Upper lobe of left lung (tissue), 6 donors: ENCODE measurements at regions not wholly inside any gene's neighbourhood (a gene's known extent, or its start where the extent isn't known, plus 50 kb on each side); places are given as distances from the start of the nearest gene placed in this dataset.

Source experiments
- ATAC-seq, 2 donors: fragments of 200-7000 bp; cut with Tn5 transposase; one replicate each; pipeline ENCODE4 v1.9.1; 2022; ENCODE audit warnings: mild to moderate bottlenecking in 2 of 2, moderate library complexity in 2 of 2; ENCODE audit not compliant: low FRiP score in 2 of 2
- DNase-seq, 2 donors: peaks; one replicate each; pipeline ENCODE4 v3.0.0-alpha.2; 2019 to 2020
- H3K27ac ChIP-seq, 4 donors: fragments of 200-600 bp; sonication (generic); one replicate each; pipeline ENCODE4 v1.5.1; 2016 to 2019
- H3K27me3 ChIP-seq, 4 donors: fragments of 200-600 bp; sonication (generic); one replicate each; pipeline ENCODE4 v1.5.1; 2017 to 2019
- H3K36me3 ChIP-seq, 4 donors: fragments of 200-600 bp; sonication (generic); one replicate each; pipeline ENCODE4 v1.5.1; 2016 to 2019
- H3K4me1 ChIP-seq, 4 donors: fragments of 200-600 bp; sonication (generic); one replicate each; pipeline ENCODE4 v1.5.1; 2018 to 2019
- H3K4me3 ChIP-seq, 4 donors: fragments of 200-600 bp; sonication (generic); one replicate each; pipeline ENCODE4 v1.5.1; 2017 to 2019; ENCODE audit warnings: mild to moderate bottlenecking in 2 of 4, moderate library complexity in 1 of 4
- H3K9me3 ChIP-seq, 4 donors: fragments of 200-600 bp; sonication (generic); one replicate each; pipeline ENCODE4 v1.5.1; 2018 to 2019
- CTCF ChIP-seq, 6 experiments: fragments of 450-650 bp in 4 of 6; fragments of 200-600 bp in 2 of 6; sonication (generic) in 2 of 6; IDR thresholded peaks; one replicate each; pipeline ENCODE4 v1.5.1; 2016 to 2019; ENCODE audit warnings: antibody characterized with exemption in 6 of 6
- EP300 ChIP-seq, 4 donors: sonication (generic); formaldehyde crosslinking; IDR thresholded peaks; one replicate each; pipeline ENCODE4 v1.5.1; 2017; ENCODE audit warnings: antibody characterized with exemption in 4 of 4, control low read depth in 2 of 4
- POLR2A ChIP-seq, 4 donors: fragments of 450-650 bp; IDR thresholded peaks; one replicate each; pipeline ENCODE4 v1.5.1; 2016 to 2017; ENCODE audit warnings: antibody characterized with exemption in 4 of 4, mild to moderate bottlenecking in 2 of 4
- POLR2AphosphoS5 ChIP-seq, 2 donors: sonication (generic); formaldehyde crosslinking; IDR thresholded peaks; one replicate each; pipeline ENCODE4 v1.5.1; 2017; ENCODE audit warnings: antibody characterized with exemption in 2 of 2
- WGBS, 2 donors: methylation state at CpG; one replicate each; pipeline ENCODE4 v1.1.5; 2017 to 2018; 5-methylcytosine and 5-hydroxymethylcytosine counted together
- donor health status: DM: no; HTN: no; CAD: no; lungs with moderate emphysema.
- donor health status: DM: no; HTN: yes; CAD: no; lungs with severe emphysema.

DNA sequence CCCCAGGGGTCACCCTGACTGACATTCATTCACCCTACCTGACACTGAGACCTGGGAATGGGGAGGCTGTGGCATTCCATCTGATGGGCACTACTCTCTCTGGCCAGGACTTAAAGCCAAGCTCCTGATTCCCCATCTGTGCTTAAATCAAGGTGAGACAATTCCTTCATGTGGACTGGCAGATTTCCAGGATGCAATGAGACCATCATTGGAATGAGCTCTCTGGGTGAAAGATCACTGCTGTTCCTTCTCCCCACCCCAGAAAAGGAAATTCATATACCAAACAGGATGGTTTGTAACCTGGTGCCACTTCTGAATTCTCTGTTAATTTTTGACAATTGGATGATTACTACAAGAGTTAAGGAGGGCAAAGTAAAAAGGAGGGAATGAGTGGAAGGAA lies 354.8 kb downstream of the MID1IP1 start:
- no peak overlapping the region for H3K27ac ChIP-seq
- H3K4me3 ChIP-seq: no peak overlapping the region
- DNase-seq (no peak), ATAC-seq (no peak)
- no peaks in the 10 kb centered on the region for H3K36me3 ChIP-seq
- H3K4me1 ChIP-seq: no peaks in the 10 kb centered on the region
- no peaks in the 10 kb centered on the region for H3K27me3 ChIP-seq
- H3K9me3 ChIP-seq: no peaks in the 10 kb centered on the region
- no peak for TF ChIP-seq CTCF (IDR thresholded peaks at IDR 0.05)
- TF ChIP-seq POLR2A (IDR thresholded peaks at IDR 0.05): no peak
- TF ChIP-seq EP300 (IDR thresholded peaks at IDR 0.05): no peak
- TF ChIP-seq POLR2AphosphoS5 (IDR thresholded peaks at IDR 0.05): no peak

DNA sequence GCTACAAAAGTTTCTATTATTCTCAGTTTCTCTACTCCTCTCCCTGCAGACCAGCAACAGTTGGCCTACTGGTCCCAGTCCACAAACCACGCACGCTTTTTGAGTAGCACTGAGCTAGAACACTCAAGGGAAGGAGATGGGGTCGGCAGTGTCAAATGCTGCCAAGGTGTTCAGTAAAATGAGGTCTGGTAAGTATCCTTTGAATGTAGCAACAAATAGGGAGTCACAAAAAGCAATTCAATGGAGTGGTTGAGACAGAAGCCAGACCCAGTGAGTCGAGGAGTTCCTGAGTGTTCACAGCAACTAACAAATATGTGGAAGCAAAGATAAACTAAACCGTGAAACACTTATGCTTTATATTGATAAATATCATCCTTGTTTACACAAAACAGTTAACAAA lies 355.7 kb downstream of the MID1IP1 start:
- Histone ChIP-seq H3K36me3 (no peaks in the 10 kb centered on the region), H3K4me1 (no peaks in the 10 kb centered on the region), H3K27me3 (no peaks in the 10 kb centered on the region), H3K9me3 (no peaks in the 10 kb centered on the region), H3K27ac (no peak overlapping the region), H3K4me3 (no peak overlapping the region)
- no peak for ATAC-seq
- 45 to 78% methylated on average over 5 of the region's 5 CpGs for WGBS, 2 donors
- TF ChIP-seq EP300 (IDR thresholded peaks at IDR 0.05) (no peak), POLR2A (IDR thresholded peaks at IDR 0.05) (no peak)
- DNase-seq: no peak

GRCh38 chrX:39157796-39158195 lies 356.5 kb downstream of the MID1IP1 start:
- no peak overlapping the region for H3K4me3 ChIP-seq
- 48 to 78% methylated on average over 3 to 6 of the region's 6 CpGs for WGBS, 2 donors
- ATAC-seq (no peak), DNase-seq (no peak)
- no peaks in the 10 kb centered on the region for H3K36me3 ChIP-seq
- no peak overlapping the region for H3K27ac ChIP-seq
- H3K27me3 ChIP-seq: no peaks in the 10 kb centered on the region
- no peaks in the 10 kb centered on the region for H3K9me3 ChIP-seq
- no peak for TF ChIP-seq CTCF (IDR thresholded peaks at IDR 0.05)
- no peak for TF ChIP-seq POLR2A (IDR thresholded peaks at IDR 0.05)
- no peak for TF ChIP-seq POLR2AphosphoS5 (IDR thresholded peaks at IDR 0.05)
- TF ChIP-seq EP300 (IDR thresholded peaks at IDR 0.05): no peak
- peaks cover 0 to 7% (median 2%) of the 10 kb centered on the region in 4 donors for H3K4me1 ChIP-seq

- peaks cover 0 to 7% (median 2%) of the 10 kb centered on the region in 4 donors for H3K4me1 ChIP-seq
- WGBS, 2 donors: 68 to 71% methylated on average over 11 of the region's 11 CpGs
- ATAC-seq (peak in 1 of 2 donors; percentile 31), DNase-seq (peak in 1 of 2 donors; percentile 39)
- H3K9me3 ChIP-seq: no peaks in the 10 kb centered on the region
- H3K36me3 ChIP-seq: no peaks in the 10 kb centered on the region
- no peak overlapping the region for H3K4me3 ChIP-seq
- H3K27ac ChIP-seq: no peak overlapping the region
- TF ChIP-seq CTCF (IDR thresholded peaks at IDR 0.05) (no peak), EP300 (IDR thresholded peaks at IDR 0.05) (no peak), POLR2AphosphoS5 (IDR thresholded peaks at IDR 0.05) (no peak), POLR2A (IDR thresholded peaks at IDR 0.05) (no peak)
- H3K27me3 ChIP-seq: no peaks in the 10 kb centered on the region
Observed at GRCh38 chrX:39158801-39159657, 357.8 kb downstream of the MID1IP1 start.

- H3K27me3 ChIP-seq: no peaks in the 10 kb centered on the region
- WGBS, 2 donors: 50 to 54% methylated on average over 4 of the region's 4 CpGs
- H3K27ac ChIP-seq: no peak overlapping the region
- H3K4me1 ChIP-seq: peaks cover 0 to 7% (median 2%) of the 10 kb centered on the region in 4 donors
- TF ChIP-seq POLR2AphosphoS5 (IDR thresholded peaks at IDR 0.05) (no peak), CTCF (IDR thresholded peaks at IDR 0.05) (no peak), POLR2A (IDR thresholded peaks at IDR 0.05) (no peak), EP300 (IDR thresholded peaks at IDR 0.05) (no peak)
- no peak overlapping the region for H3K4me3 ChIP-seq
- DNase-seq (no peak), ATAC-seq (no peak)
- H3K9me3 ChIP-seq: no peaks in the 10 kb centered on the region
- no peaks in the 10 kb centered on the region for H3K36me3 ChIP-seq
Observed at GRCh38 chrX:39159921-39160507, 358.8 kb downstream of the MID1IP1 start.
